HG03280 (cell line): ENCODE measurements at regions not wholly inside any gene's neighbourhood (a gene's known extent, or its start where the extent isn't known, plus 50 kb on each side); places are given as distances from the start of the nearest gene placed in this dataset.

ENCODE experiments used
- ATAC-seq: cut with Tn5 transposase; IDR thresholded peaks from one replicate; pipeline ENCODE4 v1.9.1; 2021; ENCODE audit warnings: mild to moderate bottlenecking, moderate library complexity; ENCODE audit not compliant: unreplicated experiment

DNA sequence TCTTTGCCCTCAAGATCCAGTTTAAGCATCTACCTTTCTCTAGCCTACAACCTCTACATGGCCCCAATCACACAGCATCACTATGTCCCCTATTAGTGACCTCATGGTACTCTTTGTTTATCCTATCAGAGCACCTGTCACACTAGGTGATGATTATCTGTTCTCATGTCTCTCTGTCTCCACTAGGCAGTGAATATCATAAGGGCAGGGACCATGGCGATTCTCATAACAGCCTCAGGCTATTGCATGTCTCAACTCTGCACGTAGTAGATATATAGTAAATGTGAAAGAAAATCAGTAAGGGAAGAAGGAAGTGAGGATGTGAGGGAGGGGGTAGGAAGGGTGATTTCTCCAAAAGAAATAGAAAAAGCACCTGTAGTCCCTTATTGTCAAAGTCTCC lies 311.0 kb downstream of the NSG2 start:
- no peak for ATAC-seq

DNA sequence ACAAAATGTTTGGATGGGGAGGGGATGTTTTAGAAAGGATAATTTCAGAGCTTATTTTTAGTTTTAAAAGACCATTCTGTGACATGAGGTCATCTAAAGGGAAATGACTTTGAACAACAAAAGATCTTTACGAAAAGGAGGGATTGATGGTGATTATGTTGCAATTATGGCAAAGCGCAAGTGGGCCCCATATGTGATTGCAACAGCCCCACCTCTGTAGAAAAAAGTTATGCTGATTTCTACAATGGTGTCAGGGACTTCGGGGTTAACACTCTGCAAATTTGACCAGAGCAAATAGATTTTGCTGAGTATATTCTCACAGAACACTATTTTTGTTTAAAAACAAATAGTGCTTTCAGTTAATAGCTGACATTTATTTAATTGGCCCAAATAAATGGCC lies 312.8 kb downstream of the NSG2 start:
- no peak for ATAC-seq

- no peak for ATAC-seq
These were observed 313.6 kb downstream of the NSG2 start for GRCh38 chr5:174359071-174359470.

DNA sequence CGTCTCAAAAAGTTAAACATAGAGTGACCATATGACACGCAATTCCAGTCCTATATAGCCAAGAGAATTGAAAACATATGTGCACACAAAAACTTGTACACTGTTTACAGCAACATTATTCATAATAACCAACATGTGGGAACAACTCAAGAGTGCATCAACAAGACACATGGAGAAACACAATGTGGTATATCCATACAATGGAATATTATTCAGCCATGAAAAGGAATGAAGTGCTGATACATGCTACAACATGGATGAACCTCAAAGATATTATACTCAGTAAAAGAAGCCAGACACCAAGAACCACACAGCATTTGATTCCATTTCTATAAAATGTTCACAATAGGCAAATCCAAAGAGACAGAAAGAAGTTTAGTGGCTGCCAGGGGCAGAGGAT lies 317.0 kb downstream of the NSG2 start:
- ATAC-seq, result no peak

- ATAC-seq, result no peak
These were observed 318.4 kb downstream of the NSG2 start for GRCh38 chr5:174363934-174364333.

DNA sequence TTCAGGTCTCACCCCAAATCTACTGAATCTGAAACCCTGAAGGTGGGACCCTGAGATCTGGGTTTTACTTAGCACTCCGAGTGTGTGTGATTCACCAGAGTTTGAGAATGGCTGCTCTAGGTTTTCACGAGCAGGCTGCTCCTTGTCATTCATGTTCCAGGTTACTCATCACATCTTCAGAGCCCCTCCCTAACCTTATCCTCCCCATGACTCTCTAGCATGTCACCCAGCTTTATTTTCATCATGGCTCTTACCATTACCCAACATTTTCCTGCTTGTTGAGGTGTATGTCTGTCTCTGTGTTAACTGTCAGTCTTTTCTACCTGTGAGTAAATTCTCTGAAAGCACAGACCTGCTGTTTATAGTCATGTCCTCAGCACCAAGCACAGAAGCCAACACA lies 319.2 kb downstream of the NSG2 start:
- ATAC-seq, result no peak

GRCh38 chr5:174371600-174372094 lies 326.1 kb downstream of the NSG2 start:
- no peak for ATAC-seq

- no peak for ATAC-seq
These were observed 328.7 kb downstream of the NSG2 start for GRCh38 chr5:174374206-174374605.

DNA sequence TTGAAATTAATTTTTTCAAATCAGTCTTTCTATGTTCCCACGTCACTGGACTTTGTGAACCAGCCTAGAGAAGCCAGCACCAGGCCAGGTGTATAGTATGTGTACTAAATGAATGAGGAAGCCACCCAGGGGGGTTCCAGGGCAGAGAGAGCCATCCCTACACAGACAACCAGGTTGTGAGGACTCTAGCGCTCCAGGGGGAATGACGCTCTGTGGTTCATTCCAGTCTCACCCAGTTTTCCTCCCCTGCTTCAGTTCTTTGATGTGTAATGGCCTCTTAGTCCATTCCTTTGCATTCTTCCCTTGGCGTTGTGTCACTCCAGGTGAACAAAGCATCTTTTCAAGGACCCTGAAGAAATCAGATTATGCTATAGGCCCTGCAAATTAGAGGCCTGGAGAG lies 330.6 kb downstream of the NSG2 start:
- ATAC-seq, result no peak

DNA sequence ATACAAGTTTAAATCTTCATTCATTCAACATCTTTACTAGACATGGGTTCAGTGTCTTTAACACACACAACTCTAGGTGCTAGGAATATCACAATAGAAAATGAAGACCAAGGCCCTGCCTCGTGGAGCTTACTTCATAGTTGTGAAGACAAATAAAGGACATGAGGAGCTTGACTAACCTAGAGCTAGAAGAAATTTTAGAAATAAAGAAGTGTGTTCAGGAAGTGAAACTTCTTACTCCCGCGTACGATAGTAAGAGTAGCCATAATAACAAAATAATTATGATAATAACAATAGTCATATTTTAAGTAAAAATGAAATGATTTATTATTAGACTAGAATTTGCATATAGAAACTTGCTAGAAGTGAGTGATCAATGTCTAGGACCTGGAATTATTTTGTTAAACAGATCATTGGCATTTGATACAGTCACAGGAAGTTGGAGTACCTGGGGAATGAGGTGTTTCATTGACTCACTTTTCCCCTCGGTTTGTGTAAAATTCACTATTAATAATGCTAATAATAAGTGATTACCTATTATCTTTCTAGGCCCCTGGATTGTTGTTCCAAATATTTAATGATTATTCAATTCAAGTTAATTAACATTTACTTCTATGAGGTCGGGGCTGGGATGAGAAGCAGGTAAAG lies 331.3 kb downstream of the NSG2 start:
- ATAC-seq, result no peak

DNA sequence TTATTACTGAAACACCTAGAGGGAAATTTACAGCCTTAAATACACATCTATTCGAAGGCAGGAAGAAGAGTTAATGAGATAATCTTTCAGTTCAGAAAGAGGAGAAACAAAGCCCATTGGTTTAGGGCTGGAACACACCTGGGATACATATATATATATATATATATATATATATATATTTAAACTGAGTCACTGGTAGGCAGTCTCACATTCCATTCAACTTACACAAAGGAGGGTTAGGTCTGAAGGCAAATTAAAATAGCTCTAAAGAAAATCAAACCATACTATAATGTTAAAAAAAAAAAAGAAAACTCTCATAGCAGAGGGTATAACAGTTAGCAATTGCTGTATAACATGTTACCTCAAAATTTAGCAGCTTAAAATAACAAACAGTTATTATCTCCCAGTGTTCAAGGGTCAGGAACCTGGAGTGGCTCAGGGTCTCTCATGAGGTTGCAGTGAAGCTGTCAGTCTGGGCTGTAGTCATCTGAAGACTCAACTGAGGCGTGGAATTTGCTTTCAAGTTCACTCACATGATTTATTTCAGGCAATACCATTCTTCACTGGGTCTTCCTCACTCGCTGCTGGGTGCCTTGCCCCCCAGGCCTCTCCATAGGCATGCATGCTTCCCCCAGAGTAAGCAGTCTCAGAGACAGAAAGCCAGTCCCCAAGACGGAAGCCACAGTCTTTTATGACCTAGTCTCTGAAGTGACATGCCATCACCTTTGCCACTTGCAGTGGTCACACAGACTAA lies 332.8 kb downstream of the NSG2 start:
- ATAC-seq, result no peak

GRCh38 chr5:174380311-174380710 lies 334.8 kb downstream of the NSG2 start:
- ATAC-seq, result no peak

GRCh38 chr5:174381241-174381640 lies 335.7 kb downstream of the NSG2 start:
- ATAC-seq, result no peak

- ATAC-seq, result no peak
These were observed 338.0 kb downstream of the NSG2 start for GRCh38 chr5:174383210-174384167.

GRCh38 chr5:174384509-174384947 lies 339.0 kb downstream of the NSG2 start:
- ATAC-seq, result no peak

- ATAC-seq, result no peak
These were observed 338.1 kb upstream of the MSX2 start for GRCh38 chr5:174386306-174386705.

DNA sequence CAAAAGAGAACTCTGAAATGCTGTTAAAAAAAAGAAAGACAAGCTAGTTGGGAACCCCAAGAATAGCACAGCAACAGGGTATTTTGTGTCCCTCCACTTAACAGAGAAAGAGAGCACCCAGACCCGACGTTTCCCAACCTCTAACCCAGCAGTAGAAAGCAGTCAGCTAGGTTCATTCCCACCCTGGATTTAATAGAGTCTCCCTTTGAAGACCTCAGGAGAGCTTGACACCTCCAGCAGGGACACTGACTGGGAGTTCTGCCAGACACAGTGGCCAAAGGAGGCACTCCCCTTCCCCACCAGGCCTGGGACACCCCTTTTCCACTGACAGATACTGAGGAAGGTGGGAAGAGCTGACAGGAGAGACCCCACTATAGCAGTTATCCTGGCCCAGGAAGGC lies 337.5 kb upstream of the MSX2 start:
- no peak for ATAC-seq

DNA sequence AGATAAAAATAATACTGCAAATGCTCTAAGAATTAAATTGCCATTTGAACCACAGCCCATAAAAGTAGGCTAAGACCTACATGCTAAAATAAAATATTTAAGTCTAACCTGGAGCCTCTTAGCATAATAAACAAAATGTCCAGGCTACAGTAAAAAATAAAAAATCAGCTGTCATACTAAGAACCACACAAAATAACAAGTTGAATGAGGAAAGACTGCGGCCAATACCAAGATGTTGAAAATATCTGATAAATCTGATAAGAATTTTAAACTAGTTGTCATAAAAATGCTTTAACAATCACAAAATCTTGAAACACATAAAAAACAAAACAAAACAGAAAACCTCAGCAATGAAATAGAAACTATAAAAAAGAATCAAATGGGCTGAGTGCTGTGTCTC lies 336.9 kb upstream of the MSX2 start:
- no peak for ATAC-seq

GRCh38 chr5:174392892-174393291 lies 331.5 kb upstream of the MSX2 start:
- ATAC-seq, result no peak

- ATAC-seq, result no peak
These were observed 327.8 kb upstream of the MSX2 start for GRCh38 chr5:174396541-174396940.

DNA sequence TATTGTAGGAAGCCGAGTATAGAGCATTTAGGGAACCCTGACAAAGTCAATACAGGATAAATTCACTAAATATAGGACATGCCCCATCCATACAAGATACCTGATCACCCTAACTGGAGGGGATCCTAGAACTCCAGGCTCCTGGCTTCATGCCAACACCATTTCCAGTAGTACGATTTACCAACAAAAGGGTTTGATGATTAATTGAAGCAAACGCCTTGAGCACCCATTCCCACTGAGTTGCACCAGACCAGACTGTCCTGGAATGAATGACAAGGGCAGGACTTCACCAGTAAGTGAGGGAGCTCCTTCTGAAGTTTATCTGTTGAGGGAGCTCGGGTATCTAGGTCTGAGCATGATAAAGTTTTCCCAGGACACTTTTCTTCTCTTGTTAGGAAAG lies 327.2 kb upstream of the MSX2 start:
- no peak for ATAC-seq
